GM12864 (cell line): ENCODE measurements at regions not wholly inside any gene's neighbourhood (a gene's known extent, or its start where the extent isn't known, plus 50 kb on each side); places are given as distances from the start of the nearest gene placed in this dataset.

Experiments used
- DNase-seq: peaks from one replicate; pipeline ENCODE4 v3.0.0-alpha.2; 2011; ENCODE audit warnings: low read depth
- H3K4me3 ChIP-seq: 2 replicates; pipeline ENCODE4 v1.5.1; 2011; ENCODE audit warnings: mild to moderate bottlenecking, low read depth, low read length, control low read depth
- CTCF ChIP-seq: IDR thresholded peaks from 2 replicates; pipeline ENCODE4 v1.5.1; 2011; ENCODE audit warnings: low read depth, mild to moderate bottlenecking, moderate library complexity, low read length, control low read depth, inconsistent platforms; ENCODE audit errors: missing control alignments

DNA sequence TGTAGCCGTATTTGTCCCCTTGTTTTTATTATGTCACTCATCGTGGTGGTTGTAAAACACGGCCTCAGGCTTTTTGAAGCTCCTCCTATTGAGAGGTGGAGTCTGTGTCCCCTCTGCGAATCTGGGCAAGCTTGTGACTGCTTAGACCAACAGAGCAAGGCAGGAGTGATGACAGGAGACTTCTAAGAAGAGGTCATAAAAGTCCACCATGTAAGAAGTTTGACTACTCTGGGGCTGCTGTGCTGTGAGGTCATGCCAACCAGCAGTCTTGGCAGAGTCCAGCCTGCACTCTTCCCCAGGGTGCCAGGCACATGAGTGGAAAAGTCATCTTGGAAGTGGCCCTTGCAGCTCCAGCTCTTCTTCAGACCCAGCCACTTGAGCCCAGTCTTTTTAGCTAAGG is 83.8 kb upstream of the SPTBN1 start:
- H3K4me3 ChIP-seq = no peak overlapping the region
- no peak for DNase-seq
- TF ChIP-seq CTCF = no peak

- TF ChIP-seq CTCF = no peak
- DNase-seq = no peak
- H3K4me3 ChIP-seq = no peak overlapping the region
Measured at GRCh38 chr2:54373855-54374254, 82.3 kb upstream of the SPTBN1 start.

GRCh38 chr2:54374591-54375364 is 81.3 kb upstream of the SPTBN1 start:
- H3K4me3 ChIP-seq = no peak overlapping the region
- TF ChIP-seq CTCF = no peak
- no peak for DNase-seq

DNA sequence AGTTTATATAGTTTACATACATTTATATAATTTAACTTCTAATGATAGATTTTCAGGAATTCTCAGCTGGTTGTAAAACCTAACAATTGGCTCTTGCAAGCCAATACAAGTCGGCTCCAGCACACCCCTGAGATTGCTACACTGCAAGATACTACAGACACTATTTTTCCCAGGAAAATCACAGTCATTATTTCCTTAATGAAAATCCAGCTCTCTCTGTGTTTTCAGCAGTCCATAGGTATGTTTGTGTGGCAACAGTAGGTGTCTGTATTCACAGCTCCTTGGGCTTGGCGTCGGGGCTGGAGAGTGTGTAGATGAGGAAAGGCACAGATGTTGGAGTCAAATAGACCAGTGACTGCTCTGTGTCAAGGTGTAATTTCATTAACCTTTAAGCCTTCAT is 78.7 kb upstream of the SPTBN1 start:
- no peak overlapping the region for H3K4me3 ChIP-seq
- DNase-seq = no peak
- TF ChIP-seq CTCF = no peak

DNA sequence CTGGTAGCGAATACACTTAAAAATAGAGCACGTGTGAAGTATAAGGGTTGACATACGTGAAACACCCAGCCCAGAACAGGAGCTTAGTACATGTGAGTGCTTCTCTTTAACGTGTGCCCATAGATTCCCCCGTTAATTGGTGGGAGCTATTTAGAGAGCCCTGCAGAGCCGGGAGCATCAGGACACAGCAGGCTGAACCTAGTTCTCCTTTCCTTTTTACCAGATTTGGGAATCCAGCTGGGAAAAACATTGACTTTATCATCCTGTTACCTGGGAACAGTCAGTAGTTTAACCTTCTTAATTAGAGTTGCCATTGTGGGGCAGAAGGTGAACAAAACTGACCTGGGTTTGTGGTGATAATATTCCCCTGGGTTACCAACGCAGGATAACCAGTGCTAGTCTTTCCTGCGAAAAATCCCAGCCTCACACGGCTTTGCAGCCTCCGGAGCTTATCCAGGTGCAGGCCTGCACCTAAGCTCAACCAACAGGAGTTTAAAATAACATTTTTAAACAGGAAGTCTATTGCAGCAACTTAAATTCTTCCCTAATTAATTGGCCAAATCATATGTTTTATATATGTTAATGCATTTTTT is 78.1 kb upstream of the SPTBN1 start:
- no peak for TF ChIP-seq CTCF
- H3K4me3 ChIP-seq = no peak overlapping the region
- no peak for DNase-seq

DNA sequence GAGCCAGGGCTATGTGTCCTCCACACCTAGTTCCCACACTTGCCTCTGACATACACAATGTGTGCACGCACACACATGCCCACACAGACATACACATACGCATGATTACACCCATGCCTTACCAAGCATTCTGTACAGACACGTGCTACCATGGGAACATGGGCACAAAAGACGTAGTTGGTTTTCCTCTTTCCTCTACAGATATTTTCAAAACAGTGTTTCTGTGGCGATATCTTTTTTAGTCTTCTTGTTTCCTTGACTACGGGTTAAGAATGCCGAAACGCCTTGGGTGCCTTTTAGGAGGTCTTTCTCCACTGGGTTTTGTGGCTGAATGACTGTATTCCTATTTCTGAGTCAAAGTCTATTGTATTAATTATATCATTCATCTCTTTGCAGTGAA is 75.5 kb upstream of the SPTBN1 start:
- no peak for DNase-seq
- no peak overlapping the region for H3K4me3 ChIP-seq
- no peak for TF ChIP-seq CTCF

- H3K4me3 ChIP-seq = no peak overlapping the region
- no peak for DNase-seq
- no peak for TF ChIP-seq CTCF
Measured at GRCh38 chr2:54381293-54381692, 74.8 kb upstream of the SPTBN1 start.
